Loucy (cell line): ENCODE measurements at regions not wholly inside any gene's neighbourhood (a gene's known extent, or its start where the extent isn't known, plus 50 kb on each side); places are given as distances from the start of the nearest gene placed in this dataset.

Experiments used
- CTCF ChIP-seq: fragments of 200-600 bp; sonication (generic); conservative IDR thresholded peaks from 2 replicates; pipeline ENCODE4 v1.5.1; 2014; ENCODE audit warnings: mild to moderate bottlenecking, antibody characterized with exemption, low read length
- EZH2phosphoT487 ChIP-seq: fragments of 200-600 bp; IDR thresholded peaks from 2 replicates; pipeline ENCODE4 v1.6.1; 2018; ENCODE audit warnings: antibody characterized with exemption, mild to moderate bottlenecking, moderate library complexity, borderline replicate concordance

- no peak for TF ChIP-seq CTCF
- TF ChIP-seq EZH2phosphoT487: no peak
Measured at GRCh38 chr14:85243321-85243720, 286.6 kb upstream of the FLRT2 start.
